Brain pericyte (primary cell): ENCODE measurements at regions not wholly inside any gene's neighbourhood (a gene's known extent, or its start where the extent isn't known, plus 50 kb on each side); places are given as distances from the start of the nearest gene placed in this dataset.
A peak's percentile ranks its signal among the peaks of the same experiment; 100 is the strongest.

Source experiments
- DNase-seq: peaks from one replicate; pipeline ENCODE4 v3.0.0-alpha.2; 2012; ENCODE audit warnings: low read depth, low spot score

- no peak for DNase-seq
Measured at GRCh38 chr18:8969639-8970390, 132.7 kb upstream of the NDUFV2 start.

- DNase-seq = no peak
Measured at GRCh38 chr18:8970843-8971242, 131.7 kb upstream of the NDUFV2 start.

GRCh38 chr18:8972116-8972515 is 130.4 kb upstream of the NDUFV2 start:
- DNase-seq = no peak

GRCh38 chr18:8974279-8974678 is 128.2 kb upstream of the NDUFV2 start:
- no peak for DNase-seq

GRCh38 chr18:8974696-8975095 is 127.8 kb upstream of the NDUFV2 start:
- DNase-seq = no peak

- DNase-seq = no peak
Measured at GRCh38 chr18:8975624-8976023, 126.9 kb upstream of the NDUFV2 start.

- no peak for DNase-seq
Measured at GRCh38 chr18:8976606-8977005, 125.9 kb upstream of the NDUFV2 start.

GRCh38 chr18:8977166-8977565 is 125.3 kb upstream of the NDUFV2 start:
- DNase-seq = no peak

GRCh38 chr18:8977701-8978100 is 124.8 kb upstream of the NDUFV2 start:
- no peak for DNase-seq

GRCh38 chr18:8978394-8978793 is 124.1 kb upstream of the NDUFV2 start:
- DNase-seq = no peak

- no peak for DNase-seq
Measured at GRCh38 chr18:8979258-8979988, 123.1 kb upstream of the NDUFV2 start.

GRCh38 chr18:8980496-8980895 is 122.0 kb upstream of the NDUFV2 start:
- DNase-seq = no peak

- DNase-seq = no peak
Measured at GRCh38 chr18:8980918-8981317, 121.6 kb upstream of the NDUFV2 start.

- peak; percentile 33 for DNase-seq
Measured at GRCh38 chr18:8982416-8983183, 119.9 kb upstream of the NDUFV2 start.

- no peak for DNase-seq
Measured at GRCh38 chr18:8983195-8983594, 119.3 kb upstream of the NDUFV2 start.

- no peak for DNase-seq
Measured at GRCh38 chr18:8984131-8984721, 118.3 kb upstream of the NDUFV2 start.

- no peak for DNase-seq
Measured at GRCh38 chr18:8987241-8987640, 115.3 kb upstream of the NDUFV2 start.

GRCh38 chr18:8988260-8988871 is 114.1 kb upstream of the NDUFV2 start:
- DNase-seq = peak; percentile 8

GRCh38 chr18:8989017-8989416 is 113.5 kb upstream of the NDUFV2 start:
- no peak for DNase-seq

GRCh38 chr18:8989855-8990254 is 112.6 kb upstream of the NDUFV2 start:
- DNase-seq = no peak

GRCh38 chr18:8990276-8991031 is 112.0 kb upstream of the NDUFV2 start:
- no peak for DNase-seq
